Suprapubic skin (tissue), 4 donors: ENCODE measurements at regions not wholly inside any gene's neighbourhood (a gene's known extent, or its start where the extent isn't known, plus 50 kb on each side); places are given as distances from the start of the nearest gene placed in this dataset.

ENCODE experiments used
- DNase-seq, 2 donors: peaks; one replicate each; pipeline ENCODE4 v3.0.0-alpha.2; 2019; ENCODE audit warnings: low spot score in 2 of 2
- H3K27ac ChIP-seq: fragments of 200-600 bp; sonication (generic); one replicate; pipeline ENCODE4 v1.5.1; 2019
- H3K27me3 ChIP-seq: fragments of 200-600 bp; sonication (generic); one replicate; pipeline ENCODE4 v1.5.1; 2019
- H3K36me3 ChIP-seq: fragments of 200-600 bp; sonication (generic); one replicate; pipeline ENCODE4 v1.5.1; 2019
- H3K4me1 ChIP-seq: fragments of 200-600 bp; sonication (generic); one replicate; pipeline ENCODE4 v1.5.1; 2019
- H3K4me3 ChIP-seq: fragments of 200-600 bp; sonication (generic); one replicate; pipeline ENCODE4 v1.5.1; 2019; ENCODE audit warnings: mild to moderate bottlenecking
- H3K9me3 ChIP-seq: fragments of 200-600 bp; sonication (generic); one replicate; pipeline ENCODE4 v1.5.1; 2019
- CTCF ChIP-seq, 2 donors: fragments of 200-600 bp in 1 of 2; fragments of 450-650 bp in 1 of 2; sonication (generic) in 1 of 2; IDR thresholded peaks; one replicate each; pipeline ENCODE4 v1.5.1; 2016 to 2019; ENCODE audit warnings: antibody characterized with exemption in 2 of 2, mild to moderate bottlenecking in 1 of 2, moderate library complexity in 1 of 2
- EP300 ChIP-seq: sonication (generic); formaldehyde crosslinking; IDR thresholded peaks from one replicate; pipeline ENCODE4 v1.6.1; 2017; ENCODE audit warnings: antibody characterized with exemption
- POLR2A ChIP-seq, 2 donors: fragments of 450-650 bp; IDR thresholded peaks; one replicate each; pipeline ENCODE4 v1.6.1; 2017; ENCODE audit warnings: antibody characterized with exemption in 2 of 2, mild to moderate bottlenecking in 2 of 2, moderate library complexity in 2 of 2
- POLR2AphosphoS5 ChIP-seq, 3 donors: sonication (generic); formaldehyde crosslinking; IDR thresholded peaks; one replicate each; pipeline ENCODE4 v1.6.1; 2017; ENCODE audit warnings: antibody characterized with exemption in 3 of 3
- WGBS: methylation state at CpG from one replicate; pipeline ENCODE4 v1.1.5; 2018; 5-methylcytosine and 5-hydroxymethylcytosine counted together

GRCh38 chr11:90757849-90758494 is 535.1 kb upstream of the CHORDC1 start:
- no peak overlapping the region for H3K4me3 ChIP-seq
- no peaks in the 10 kb centered on the region for H3K36me3 ChIP-seq
- WGBS, result 54% methylated on average over 4 of the region's 4 CpGs
- H3K27ac ChIP-seq, result no peak overlapping the region
- H3K4me1 ChIP-seq, result no peaks in the 10 kb centered on the region
- no peaks in the 10 kb centered on the region for H3K9me3 ChIP-seq
- no peaks in the 10 kb centered on the region for H3K27me3 ChIP-seq
- TF ChIP-seq POLR2AphosphoS5 (IDR thresholded peaks at IDR 0.05), result no peak
- TF ChIP-seq CTCF (IDR thresholded peaks at IDR 0.05), result no peak
- TF ChIP-seq EP300, result no peak
- no peak for DNase-seq

- no peaks in the 10 kb centered on the region for H3K27me3 ChIP-seq
- no peak for DNase-seq
- 7% methylated on average over 1 of the region's 1 CpG for WGBS
- H3K36me3 ChIP-seq, result no peaks in the 10 kb centered on the region
- no peaks in the 10 kb centered on the region for H3K4me1 ChIP-seq
- H3K9me3 ChIP-seq, result no peaks in the 10 kb centered on the region
- no peak overlapping the region for H3K4me3 ChIP-seq
- no peak for TF ChIP-seq EP300
- no peak for TF ChIP-seq POLR2AphosphoS5 (IDR thresholded peaks at IDR 0.05)
- TF ChIP-seq CTCF (IDR thresholded peaks at IDR 0.05), result no peak
- TF ChIP-seq POLR2A (IDR thresholded peaks at IDR 0.05), result no peak
- no peak overlapping the region for H3K27ac ChIP-seq
Measured at GRCh38 chr11:90756617-90757016, 533.8 kb upstream of the CHORDC1 start.

- Histone ChIP-seq H3K9me3 (no peaks in the 10 kb centered on the region), H3K4me1 (no peaks in the 10 kb centered on the region), H3K27me3 (no peaks in the 10 kb centered on the region), H3K4me3 (no peak overlapping the region), H3K27ac (no peak overlapping the region), H3K36me3 (no peaks in the 10 kb centered on the region)
- TF ChIP-seq CTCF (IDR thresholded peaks at IDR 0.05) (no peak), POLR2A (IDR thresholded peaks at IDR 0.05) (no peak), EP300 (no peak), POLR2AphosphoS5 (IDR thresholded peaks at IDR 0.05) (no peak)
- DNase-seq, result no peak
- WGBS, result 86% methylated on average over 1 of the region's 1 CpG
Measured at GRCh38 chr11:90753546-90753945, 530.7 kb upstream of the CHORDC1 start.

GRCh38 chr11:90747057-90747456 is 524.2 kb upstream of the CHORDC1 start:
- H3K4me3 ChIP-seq, result no peak overlapping the region
- TF ChIP-seq POLR2AphosphoS5 (IDR thresholded peaks at IDR 0.05) (no peak), POLR2A (IDR thresholded peaks at IDR 0.05) (no peak)
- no peaks in the 10 kb centered on the region for H3K9me3 ChIP-seq
- H3K27me3 ChIP-seq, result no peaks in the 10 kb centered on the region
- H3K27ac ChIP-seq, result no peak overlapping the region
- no peaks in the 10 kb centered on the region for H3K36me3 ChIP-seq
- WGBS, result 49% methylated on average over 2 of the region's 2 CpGs
- DNase-seq, result no peak
- no peaks in the 10 kb centered on the region for H3K4me1 ChIP-seq

- H3K9me3 ChIP-seq, result no peaks in the 10 kb centered on the region
- WGBS, result 0% methylated on average over 1 of the region's 1 CpG
- TF ChIP-seq POLR2A (IDR thresholded peaks at IDR 0.05), result no peak
- no peak for TF ChIP-seq POLR2AphosphoS5 (IDR thresholded peaks at IDR 0.05)
- TF ChIP-seq EP300, result no peak
- TF ChIP-seq CTCF (IDR thresholded peaks at IDR 0.05), result no peak
- no peak for DNase-seq
- H3K4me1 ChIP-seq, result no peaks in the 10 kb centered on the region
- H3K36me3 ChIP-seq, result no peaks in the 10 kb centered on the region
- no peaks in the 10 kb centered on the region for H3K27me3 ChIP-seq
- H3K4me3 ChIP-seq, result no peak overlapping the region
- H3K27ac ChIP-seq, result no peak overlapping the region
Measured at GRCh38 chr11:90744169-90744568, 521.3 kb upstream of the CHORDC1 start.

- no peaks in the 10 kb centered on the region for H3K4me1 ChIP-seq
- no peak overlapping the region for H3K4me3 ChIP-seq
- no peaks in the 10 kb centered on the region for H3K27me3 ChIP-seq
- H3K9me3 ChIP-seq, result no peaks in the 10 kb centered on the region
- H3K36me3 ChIP-seq, result no peaks in the 10 kb centered on the region
- no peak overlapping the region for H3K27ac ChIP-seq
- WGBS, result 86% methylated on average over 1 of the region's 1 CpG
- no peak for DNase-seq
- no peak for TF ChIP-seq CTCF (IDR thresholded peaks at IDR 0.05)
- no peak for TF ChIP-seq POLR2A (IDR thresholded peaks at IDR 0.05)
- TF ChIP-seq POLR2AphosphoS5 (IDR thresholded peaks at IDR 0.05), result no peak
- TF ChIP-seq EP300, result no peak
Measured at GRCh38 chr11:90738799-90739198, 516.0 kb upstream of the CHORDC1 start.
